Hepatocyte (in vitro differentiated cells): ENCODE measurements at regions not wholly inside any gene's neighbourhood (a gene's known extent, or its start where the extent isn't known, plus 50 kb on each side); places are given as distances from the start of the nearest gene placed in this dataset.

Experiments used
- DNase-seq: peaks from one replicate; pipeline ENCODE4 v3.0.0-alpha.2; 2016; ENCODE audit warnings: low spot score
- H2AFZ ChIP-seq: fragments of 200-600 bp; sonication (generic); 2 replicates; pipeline ENCODE4 v1.6.0; 2016; ENCODE audit warnings: antibody characterized with exemption, mild to moderate bottlenecking
- H3K27ac ChIP-seq: fragments of 200-600 bp; sonication (generic); 2 replicates; pipeline ENCODE4 v1.5.1; 2016; ENCODE audit warnings: mild to moderate bottlenecking
- H3K27me3 ChIP-seq: fragments of 200-600 bp; sonication (generic); 2 replicates; pipeline ENCODE4 v1.6.1; 2016
- H3K36me3 ChIP-seq: fragments of 200-600 bp; sonication (generic); replicated peaks from 2 replicates; pipeline ENCODE4 v1.5.1; 2016; ENCODE audit warnings: low read depth; ENCODE audit not compliant: insufficient read depth
- H3K4me1 ChIP-seq: fragments of 200-600 bp; sonication (generic); 2 replicates; pipeline ENCODE4 v1.5.1; 2016; ENCODE audit warnings: mild to moderate bottlenecking, moderate library complexity; ENCODE audit not compliant: insufficient read depth
- H3K4me2 ChIP-seq: fragments of 200-600 bp; sonication (generic); 2 replicates; pipeline ENCODE4 v1.6.0; 2016
- H3K4me3 ChIP-seq: fragments of 200-600 bp; sonication (generic); 2 replicates; pipeline ENCODE4 v1.5.1; 2016; ENCODE audit warnings: mild to moderate bottlenecking
- H3K79me2 ChIP-seq: fragments of 200-600 bp; sonication (generic); 2 replicates; pipeline ENCODE4 v1.6.0; 2017; ENCODE audit warnings: mild to moderate bottlenecking
- H3K9me2 ChIP-seq: fragments of 200-600 bp; sonication (generic); replicated peaks from 2 replicates; pipeline ENCODE4 v1.6.0; 2017; ENCODE audit warnings: mild to moderate bottlenecking; ENCODE audit not compliant: insufficient read depth
- H3K9me3 ChIP-seq: fragments of 200-600 bp; sonication (generic); 2 replicates; pipeline ENCODE4 v1.5.1; 2016; ENCODE audit warnings: low read depth, mild to moderate bottlenecking
- H4K20me1 ChIP-seq: fragments of 200-600 bp; sonication (generic); 2 replicates; pipeline ENCODE4 v1.6.0; 2016; ENCODE audit warnings: mild to moderate bottlenecking; ENCODE audit not compliant: insufficient read depth, poor library complexity, severe bottlenecking
- EZH2 ChIP-seq: fragments of 200-600 bp; sonication (generic); IDR thresholded peaks from 2 replicates; pipeline ENCODE4 v1.6.1; 2016; ENCODE audit warnings: antibody characterized with exemption, mild to moderate bottlenecking, borderline replicate concordance
- EZH2phosphoT487 ChIP-seq: fragments of 200-600 bp; sonication (generic); IDR thresholded peaks from one replicate; pipeline ENCODE4 v1.6.1; 2018; ENCODE audit warnings: antibody characterized with exemption, mild to moderate bottlenecking, low read depth, moderate library complexity; ENCODE audit not compliant: unreplicated experiment, severe bottlenecking
- WGBS: methylation state at CpG from one replicate; pipeline ENCODE4 v1.1.6; 2016; ENCODE audit warnings: low lambda C conversion rate; ENCODE audit errors: missing lambda C conversion rate; 5-methylcytosine and 5-hydroxymethylcytosine counted together
- TF ChIP-seq, protein P1 (sequence below): fragments of 200-600 bp; sonication (generic); IDR thresholded peaks from 2 replicates; pipeline ENCODE4 v1.5.1; 2016; ENCODE audit warnings: antibody characterized with exemption, mild to moderate bottlenecking; ENCODE audit not compliant: poor library complexity

DNA sequence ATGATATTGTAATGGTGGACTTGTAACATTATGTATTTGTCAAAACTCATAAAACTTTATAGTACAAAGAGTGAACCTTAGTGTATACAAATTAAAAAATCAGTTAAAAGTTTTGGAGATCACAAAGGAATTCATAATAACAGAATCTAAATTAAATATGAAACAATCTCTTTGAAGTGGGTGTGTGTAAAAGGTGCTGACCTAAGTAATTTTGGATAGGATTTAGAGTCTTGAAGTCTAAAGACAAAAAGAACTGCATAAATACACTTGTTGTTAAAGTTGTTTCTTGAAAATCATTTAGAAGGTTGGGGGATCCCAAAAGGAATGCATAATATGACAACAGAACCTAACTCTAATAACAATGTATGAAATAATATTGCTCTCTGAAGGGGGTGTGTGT lies 295.5 kb downstream of the PRR16 start:
- Histone ChIP-seq H3K27ac (no peak overlapping the region), H3K79me2 (no peaks in the 10 kb centered on the region), H3K27me3 (no peaks in the 10 kb centered on the region), H3K9me3 (no peaks in the 10 kb centered on the region), H3K4me2 (no peak overlapping the region), H3K36me3 (no peaks in the 10 kb centered on the region), H2AFZ (no peak overlapping the region), H3K9me2 (no peaks in the 10 kb centered on the region), H4K20me1 (no peaks in the 10 kb centered on the region), H3K4me3 (no peak overlapping the region), H3K4me1 (no peaks in the 10 kb centered on the region)
- DNase-seq: no peak
- TF ChIP-seq EZH2phosphoT487: no peak
- TF ChIP-seq, protein P1, sequence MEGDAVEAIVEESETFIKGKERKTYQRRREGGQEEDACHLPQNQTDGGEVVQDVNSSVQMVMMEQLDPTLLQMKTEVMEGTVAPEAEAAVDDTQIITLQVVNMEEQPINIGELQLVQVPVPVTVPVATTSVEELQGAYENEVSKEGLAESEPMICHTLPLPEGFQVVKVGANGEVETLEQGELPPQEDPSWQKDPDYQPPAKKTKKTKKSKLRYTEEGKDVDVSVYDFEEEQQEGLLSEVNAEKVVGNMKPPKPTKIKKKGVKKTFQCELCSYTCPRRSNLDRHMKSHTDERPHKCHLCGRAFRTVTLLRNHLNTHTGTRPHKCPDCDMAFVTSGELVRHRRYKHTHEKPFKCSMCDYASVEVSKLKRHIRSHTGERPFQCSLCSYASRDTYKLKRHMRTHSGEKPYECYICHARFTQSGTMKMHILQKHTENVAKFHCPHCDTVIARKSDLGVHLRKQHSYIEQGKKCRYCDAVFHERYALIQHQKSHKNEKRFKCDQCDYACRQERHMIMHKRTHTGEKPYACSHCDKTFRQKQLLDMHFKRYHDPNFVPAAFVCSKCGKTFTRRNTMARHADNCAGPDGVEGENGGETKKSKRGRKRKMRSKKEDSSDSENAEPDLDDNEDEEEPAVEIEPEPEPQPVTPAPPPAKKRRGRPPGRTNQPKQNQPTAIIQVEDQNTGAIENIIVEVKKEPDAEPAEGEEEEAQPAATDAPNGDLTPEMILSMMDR: no peak
- no peak for TF ChIP-seq EZH2

DNA sequence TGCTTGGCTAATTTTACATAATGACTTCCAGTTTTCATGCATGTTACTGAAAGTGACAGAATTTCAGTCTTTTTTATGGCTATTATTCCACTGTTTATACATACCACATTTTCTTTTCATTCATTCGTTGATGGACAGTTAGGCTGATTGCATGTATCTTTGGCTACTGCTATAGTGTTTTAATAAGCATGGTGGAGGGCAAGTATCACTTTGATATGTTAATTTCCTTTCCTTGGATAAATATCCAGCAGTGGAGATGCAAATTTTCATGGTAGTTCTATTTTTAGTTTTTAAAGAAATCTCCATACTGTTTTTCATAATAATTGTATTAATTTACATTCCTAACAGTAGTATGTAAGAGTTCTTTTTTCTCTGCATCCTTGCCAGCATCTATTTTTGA lies 297.9 kb downstream of the PRR16 start:
- no peak overlapping the region for H3K4me3 ChIP-seq
- H3K9me2 ChIP-seq: no peaks in the 10 kb centered on the region
- H3K4me1 ChIP-seq: no peaks in the 10 kb centered on the region
- H3K27me3 ChIP-seq: no peaks in the 10 kb centered on the region
- WGBS: 52% methylated on average over 1 of the region's 1 CpG
- no peak for DNase-seq
- H3K79me2 ChIP-seq: no peaks in the 10 kb centered on the region
- no peaks in the 10 kb centered on the region for H3K9me3 ChIP-seq
- no peak overlapping the region for H2AFZ ChIP-seq
- TF ChIP-seq, protein P1: no peak
- TF ChIP-seq EZH2 (no peak), EZH2phosphoT487 (no peak)
- no peaks in the 10 kb centered on the region for H4K20me1 ChIP-seq
- H3K27ac ChIP-seq: no peak overlapping the region
- H3K36me3 ChIP-seq: no peaks in the 10 kb centered on the region
- H3K4me2 ChIP-seq: no peak overlapping the region

DNA sequence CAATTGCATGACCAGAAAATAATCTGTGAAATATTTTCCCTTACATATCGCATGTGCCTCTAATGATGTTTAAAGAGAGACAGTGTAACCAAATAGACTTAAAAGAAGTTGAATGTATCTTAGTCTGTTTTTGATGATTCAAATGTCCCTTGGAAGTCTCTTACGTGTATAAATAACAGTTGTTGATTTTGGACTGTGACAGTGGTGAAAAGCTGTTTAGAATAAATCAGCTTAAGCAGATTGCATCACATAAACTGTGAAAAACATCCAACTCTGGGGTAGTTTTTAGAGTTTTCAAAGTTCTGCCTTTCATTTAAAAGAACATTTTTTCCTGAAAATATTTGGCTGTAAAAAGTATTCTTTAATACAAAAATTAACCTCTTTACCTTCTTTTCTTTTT lies 301.1 kb downstream of the PRR16 start:
- no peaks in the 10 kb centered on the region for H4K20me1 ChIP-seq
- H3K79me2 ChIP-seq: no peaks in the 10 kb centered on the region
- TF ChIP-seq, protein P1: no peak
- TF ChIP-seq EZH2phosphoT487 (no peak), EZH2 (no peak)
- H3K9me2 ChIP-seq: no peaks in the 10 kb centered on the region
- no peak overlapping the region for H2AFZ ChIP-seq
- no peak for DNase-seq
- H3K36me3 ChIP-seq: no peaks in the 10 kb centered on the region
- no peak overlapping the region for H3K27ac ChIP-seq
- H3K9me3 ChIP-seq: no peaks in the 10 kb centered on the region
- H3K4me1 ChIP-seq: no peaks in the 10 kb centered on the region
- no peak overlapping the region for H3K4me3 ChIP-seq
- no peaks in the 10 kb centered on the region for H3K27me3 ChIP-seq
- 50% methylated on average over 2 of the region's 2 CpGs for WGBS
- no peak overlapping the region for H3K4me2 ChIP-seq
